BLaER1 (cell line): ENCODE measurements at regions not wholly inside any gene's neighbourhood (a gene's known extent, or its start where the extent isn't known, plus 50 kb on each side); places are given as distances from the start of the nearest gene placed in this dataset.

Source experiments
- H3K27ac ChIP-seq: shearing (Covaris generic); formaldehyde crosslinking; 2 replicates; pipeline ENCODE4 v1.8.1; 2022
- H3K27me3 ChIP-seq: shearing (Covaris generic); formaldehyde crosslinking; 2 replicates; pipeline ENCODE4 v1.8.1; 2022
- H3K36me3 ChIP-seq: shearing (Covaris generic); formaldehyde crosslinking; 2 replicates; pipeline ENCODE4 v1.8.1; 2022
- H3K4me1 ChIP-seq: shearing (Covaris generic); formaldehyde crosslinking; 2 replicates; pipeline ENCODE4 v1.8.1; 2022
- H3K4me2 ChIP-seq: shearing (Covaris generic); formaldehyde crosslinking; 2 replicates; pipeline ENCODE4 v1.8.1; 2022
- H3K4me3 ChIP-seq: shearing (Covaris generic); formaldehyde crosslinking; 2 replicates; pipeline ENCODE4 v1.8.1; 2022
- H3K9ac ChIP-seq: shearing (Covaris generic); formaldehyde crosslinking; 2 replicates; pipeline ENCODE4 v1.8.1; 2022
- H3K9me3 ChIP-seq: shearing (Covaris generic); formaldehyde crosslinking; 2 replicates; pipeline ENCODE4 v1.8.1; 2022
- H4K20me1 ChIP-seq: shearing (Covaris generic); formaldehyde crosslinking; 2 replicates; pipeline ENCODE4 v1.8.1; 2022
- Cebpa-rat ChIP-seq: shearing (Covaris generic); IDR thresholded peaks from 2 replicates; pipeline ENCODE4 v1.8.1; 2022

- H3K4me2 ChIP-seq: peak overlapping the region; percentile 39
- no peak overlapping the region for H3K9ac ChIP-seq
- H3K36me3 ChIP-seq: no peaks in the 10 kb centered on the region
- H3K9me3 ChIP-seq: no peaks in the 10 kb centered on the region
- no peak for TF ChIP-seq Cebpa-rat
- H3K27ac ChIP-seq: no peak overlapping the region
- H3K4me1 ChIP-seq: peaks cover 72% of the 10 kb centered on the region
- H3K27me3 ChIP-seq: no peaks in the 10 kb centered on the region
- H3K4me3 ChIP-seq: no peak overlapping the region
- H4K20me1 ChIP-seq: no peaks in the 10 kb centered on the region
Measured at GRCh38 chr10:88120599-88121333, 257.3 kb downstream of the PTEN start.

GRCh38 chr10:88121361-88121760 lies 257.9 kb downstream of the PTEN start:
- Histone ChIP-seq H3K36me3 (no peaks in the 10 kb centered on the region), H3K9me3 (no peaks in the 10 kb centered on the region), H3K4me3 (no peak overlapping the region), H3K27ac (no peak overlapping the region), H3K4me1 (peaks cover 69% of the 10 kb centered on the region), H3K27me3 (no peaks in the 10 kb centered on the region), H3K4me2 (peak overlapping the region; percentile 39; the same call in 1 of the 2 replicates), H4K20me1 (no peaks in the 10 kb centered on the region), H3K9ac (no peak overlapping the region)
- TF ChIP-seq Cebpa-rat: no peak

GRCh38 chr10:88122145-88122544 lies 258.7 kb downstream of the PTEN start:
- no peak for TF ChIP-seq Cebpa-rat
- Histone ChIP-seq H4K20me1 (no peaks in the 10 kb centered on the region), H3K4me3 (no peak overlapping the region), H3K27me3 (no peaks in the 10 kb centered on the region), H3K4me2 (peak overlapping the region; percentile 70), H3K27ac (peak overlapping the region; percentile 52), H3K9me3 (no peaks in the 10 kb centered on the region), H3K4me1 (peaks cover 61% of the 10 kb centered on the region), H3K36me3 (no peaks in the 10 kb centered on the region), H3K9ac (no peak overlapping the region)

GRCh38 chr10:88122576-88122975 lies 259.2 kb downstream of the PTEN start:
- no peaks in the 10 kb centered on the region for H4K20me1 ChIP-seq
- H3K27ac ChIP-seq: peak overlapping the region; percentile 52
- no peak overlapping the region for H3K9ac ChIP-seq
- H3K9me3 ChIP-seq: no peaks in the 10 kb centered on the region
- H3K4me2 ChIP-seq: peak overlapping the region; percentile 70
- H3K36me3 ChIP-seq: no peaks in the 10 kb centered on the region
- TF ChIP-seq Cebpa-rat: no peak
- H3K4me1 ChIP-seq: peaks cover 57% of the 10 kb centered on the region
- H3K4me3 ChIP-seq: no peak overlapping the region
- H3K27me3 ChIP-seq: no peaks in the 10 kb centered on the region

GRCh38 chr10:88125766-88126165 lies 262.3 kb downstream of the PTEN start:
- no peak overlapping the region for H3K27ac ChIP-seq
- H3K27me3 ChIP-seq: no peaks in the 10 kb centered on the region
- no peaks in the 10 kb centered on the region for H3K36me3 ChIP-seq
- H4K20me1 ChIP-seq: no peaks in the 10 kb centered on the region
- H3K4me2 ChIP-seq: no peak overlapping the region
- H3K9ac ChIP-seq: no peak overlapping the region
- H3K4me3 ChIP-seq: no peak overlapping the region
- peaks cover 35% of the 10 kb centered on the region for H3K4me1 ChIP-seq
- TF ChIP-seq Cebpa-rat: no peak
- H3K9me3 ChIP-seq: no peaks in the 10 kb centered on the region

- H3K4me2 ChIP-seq: no peak overlapping the region
- H3K9ac ChIP-seq: no peak overlapping the region
- TF ChIP-seq Cebpa-rat: no peak
- H3K27me3 ChIP-seq: no peaks in the 10 kb centered on the region
- no peaks in the 10 kb centered on the region for H3K9me3 ChIP-seq
- H4K20me1 ChIP-seq: no peaks in the 10 kb centered on the region
- H3K4me3 ChIP-seq: no peak overlapping the region
- no peak overlapping the region for H3K27ac ChIP-seq
- no peaks in the 10 kb centered on the region for H3K36me3 ChIP-seq
- H3K4me1 ChIP-seq: peaks cover 26% of the 10 kb centered on the region
Measured at GRCh38 chr10:88126699-88127098, 263.3 kb downstream of the PTEN start.

GRCh38 chr10:88127269-88127668 lies 263.8 kb downstream of the PTEN start:
- no peaks in the 10 kb centered on the region for H3K36me3 ChIP-seq
- no peaks in the 10 kb centered on the region for H4K20me1 ChIP-seq
- H3K27ac ChIP-seq: no peak overlapping the region
- H3K27me3 ChIP-seq: no peaks in the 10 kb centered on the region
- no peak for TF ChIP-seq Cebpa-rat
- H3K4me2 ChIP-seq: no peak overlapping the region
- H3K4me1 ChIP-seq: peaks cover 20% of the 10 kb centered on the region
- H3K9ac ChIP-seq: no peak overlapping the region
- no peak overlapping the region for H3K4me3 ChIP-seq
- no peaks in the 10 kb centered on the region for H3K9me3 ChIP-seq

GRCh38 chr10:88127766-88128165 lies 264.3 kb downstream of the PTEN start:
- Histone ChIP-seq H3K9ac (no peak overlapping the region), H3K4me1 (peaks cover 15% of the 10 kb centered on the region), H3K27me3 (no peaks in the 10 kb centered on the region), H3K4me2 (no peak overlapping the region), H3K27ac (no peak overlapping the region), H3K36me3 (no peaks in the 10 kb centered on the region), H3K4me3 (no peak overlapping the region), H4K20me1 (no peaks in the 10 kb centered on the region), H3K9me3 (no peaks in the 10 kb centered on the region)
- TF ChIP-seq Cebpa-rat: no peak

GRCh38 chr10:88129013-88129412 lies 265.6 kb downstream of the PTEN start:
- no peak for TF ChIP-seq Cebpa-rat
- Histone ChIP-seq H3K4me3 (no peak overlapping the region), H3K27ac (no peak overlapping the region), H4K20me1 (no peaks in the 10 kb centered on the region), H3K27me3 (no peaks in the 10 kb centered on the region), H3K36me3 (no peaks in the 10 kb centered on the region), H3K9ac (no peak overlapping the region), H3K4me2 (no peak overlapping the region), H3K4me1 (0 out of 2 replicates have a peak, but pooled peaks cover 6% of the 10 kb centered on the region), H3K9me3 (no peaks in the 10 kb centered on the region)

GRCh38 chr10:88130912-88131311 lies 267.5 kb downstream of the PTEN start:
- 0 out of 2 replicates have a peak, but pooled peaks cover 1% of the 10 kb centered on the region for H3K4me1 ChIP-seq
- H3K9me3 ChIP-seq: no peaks in the 10 kb centered on the region
- H3K4me3 ChIP-seq: no peak overlapping the region
- H3K9ac ChIP-seq: no peak overlapping the region
- no peaks in the 10 kb centered on the region for H4K20me1 ChIP-seq
- no peak overlapping the region for H3K27ac ChIP-seq
- no peak overlapping the region for H3K4me2 ChIP-seq
- TF ChIP-seq Cebpa-rat: no peak
- no peaks in the 10 kb centered on the region for H3K36me3 ChIP-seq
- H3K27me3 ChIP-seq: no peaks in the 10 kb centered on the region
